ENCODE measurements at regions not wholly inside any gene's neighbourhood (a gene's known extent, or its start where the extent isn't known, plus 50 kb on each side); places are given as distances from the start of the nearest gene placed in this dataset.

GRCh38 chr5:43994352-43994708 is 391.4 kb downstream of the NNT start:
- Histone ChIP-seq H3K9me3 (ENCODE audit: low read depth, low read length) (no peaks in the 10 kb centered on the region), H4K20me1 (ENCODE audit: insufficient read depth, low read length) (no peaks in the 10 kb centered on the region), H3K27me3 (ENCODE audit: insufficient read depth, low read length) (no peaks in the 10 kb centered on the region), H3K4me3 (ENCODE audit: insufficient read depth, low read length) (no peak overlapping the region), H3K79me2 (ENCODE audit: insufficient read depth, low read length) (no peaks in the 10 kb centered on the region), H3K27ac (ENCODE audit: low read depth, low read length) (no peak overlapping the region), H3K36me3 (ENCODE audit: insufficient read depth, low read length) (no peaks in the 10 kb centered on the region), H3K4me2 (ENCODE audit: insufficient read depth, low read length) (no peak overlapping the region), H3K4me1 (ENCODE audit: insufficient read depth, low read length) (no peaks in the 10 kb centered on the region), H2AFZ (ENCODE audit: low read length) (no peak overlapping the region)
- TF ChIP-seq, protein P1, sequence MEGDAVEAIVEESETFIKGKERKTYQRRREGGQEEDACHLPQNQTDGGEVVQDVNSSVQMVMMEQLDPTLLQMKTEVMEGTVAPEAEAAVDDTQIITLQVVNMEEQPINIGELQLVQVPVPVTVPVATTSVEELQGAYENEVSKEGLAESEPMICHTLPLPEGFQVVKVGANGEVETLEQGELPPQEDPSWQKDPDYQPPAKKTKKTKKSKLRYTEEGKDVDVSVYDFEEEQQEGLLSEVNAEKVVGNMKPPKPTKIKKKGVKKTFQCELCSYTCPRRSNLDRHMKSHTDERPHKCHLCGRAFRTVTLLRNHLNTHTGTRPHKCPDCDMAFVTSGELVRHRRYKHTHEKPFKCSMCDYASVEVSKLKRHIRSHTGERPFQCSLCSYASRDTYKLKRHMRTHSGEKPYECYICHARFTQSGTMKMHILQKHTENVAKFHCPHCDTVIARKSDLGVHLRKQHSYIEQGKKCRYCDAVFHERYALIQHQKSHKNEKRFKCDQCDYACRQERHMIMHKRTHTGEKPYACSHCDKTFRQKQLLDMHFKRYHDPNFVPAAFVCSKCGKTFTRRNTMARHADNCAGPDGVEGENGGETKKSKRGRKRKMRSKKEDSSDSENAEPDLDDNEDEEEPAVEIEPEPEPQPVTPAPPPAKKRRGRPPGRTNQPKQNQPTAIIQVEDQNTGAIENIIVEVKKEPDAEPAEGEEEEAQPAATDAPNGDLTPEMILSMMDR (IDR thresholded peaks at IDR 0.05; ENCODE audit: extremely low read depth, low read depth, low read length): no peak
- no peak for DNase-seq (ENCODE audit: insufficient read length, low spot score, missing footprints)

DNA sequence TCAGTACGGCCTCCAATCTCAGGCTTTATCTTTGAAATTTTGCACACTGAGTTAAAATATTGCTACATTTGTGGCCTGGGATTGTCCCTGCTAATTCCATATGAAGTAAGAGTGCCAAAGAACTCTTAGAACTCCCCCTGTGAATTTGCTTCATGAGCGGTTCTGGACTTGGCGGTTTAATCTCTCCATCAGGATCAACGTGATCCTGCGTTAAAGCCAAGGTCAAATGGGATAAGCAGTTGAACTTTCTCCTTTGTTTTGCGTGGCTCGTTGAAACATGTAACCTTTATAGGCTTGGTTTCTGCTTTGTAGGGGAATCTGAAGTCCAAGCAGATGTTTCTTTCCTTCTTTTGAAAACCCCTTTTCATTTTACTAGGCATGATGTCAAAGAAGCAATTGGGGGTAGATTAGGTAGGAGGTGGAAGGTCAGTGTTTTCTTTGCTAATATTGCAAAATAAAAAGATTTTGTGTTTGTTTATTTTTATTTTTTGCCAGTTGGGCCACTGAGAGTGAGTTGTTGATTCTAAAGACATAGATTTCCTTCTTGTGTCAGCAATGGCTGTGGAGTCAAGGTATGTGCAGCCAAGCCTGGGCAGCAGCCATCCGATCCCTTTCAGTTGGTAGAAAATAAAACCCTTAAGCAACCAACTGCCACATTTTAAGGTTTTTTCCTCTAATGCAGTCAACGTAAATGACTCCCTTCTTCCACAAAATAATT is 390.8 kb downstream of the NNT start:
- TF ChIP-seq, protein P1 (IDR thresholded peaks at IDR 0.05; ENCODE audit: extremely low read depth, low read depth, low read length): no peak
- Histone ChIP-seq H3K27me3 (ENCODE audit: insufficient read depth, low read length) (no peaks in the 10 kb centered on the region), H3K36me3 (ENCODE audit: insufficient read depth, low read length) (no peaks in the 10 kb centered on the region)

GRCh38 chr5:43985411-43985810 is 382.4 kb downstream of the NNT start:
- no peak overlapping the region for H3K4me3 ChIP-seq (ENCODE audit: insufficient read depth, low read length)
- no peak overlapping the region for H2AFZ ChIP-seq (ENCODE audit: low read length)
- H3K4me1 ChIP-seq (ENCODE audit: insufficient read depth, low read length): no peaks in the 10 kb centered on the region
- H3K4me2 ChIP-seq (ENCODE audit: insufficient read depth, low read length): no peak overlapping the region
- no peak for DNase-seq (ENCODE audit: insufficient read length, low spot score, missing footprints)
- H3K27me3 ChIP-seq (ENCODE audit: insufficient read depth, low read length): no peaks in the 10 kb centered on the region
- TF ChIP-seq, protein P1 (IDR thresholded peaks at IDR 0.05; ENCODE audit: extremely low read depth, low read depth, low read length): no peak
- H4K20me1 ChIP-seq (ENCODE audit: insufficient read depth, low read length): no peaks in the 10 kb centered on the region
- no peaks in the 10 kb centered on the region for H3K9me3 ChIP-seq (ENCODE audit: low read depth, low read length)
- no peaks in the 10 kb centered on the region for H3K79me2 ChIP-seq (ENCODE audit: insufficient read depth, low read length)
- no peak overlapping the region for H3K27ac ChIP-seq (ENCODE audit: low read depth, low read length)
- no peaks in the 10 kb centered on the region for H3K36me3 ChIP-seq (ENCODE audit: insufficient read depth, low read length)

More for the DNA sequence above, 390.8 kb downstream of the NNT start:
- no peaks in the 10 kb centered on the region for H3K79me2 ChIP-seq (ENCODE audit: insufficient read depth, low read length)
- no peaks in the 10 kb centered on the region for H3K4me1 ChIP-seq (ENCODE audit: insufficient read depth, low read length)
- no peak overlapping the region for H3K4me2 ChIP-seq (ENCODE audit: insufficient read depth, low read length)
- H2AFZ ChIP-seq (ENCODE audit: low read length): no peak overlapping the region
- no peak overlapping the region for H3K27ac ChIP-seq (ENCODE audit: low read depth, low read length)
- DNase-seq (ENCODE audit: insufficient read length, low spot score, missing footprints): no peak
- no peaks in the 10 kb centered on the region for H3K9me3 ChIP-seq (ENCODE audit: low read depth, low read length)
- no peaks in the 10 kb centered on the region for H4K20me1 ChIP-seq (ENCODE audit: insufficient read depth, low read length)
- no peak overlapping the region for H3K4me3 ChIP-seq (ENCODE audit: insufficient read depth, low read length)

GRCh38 chr5:43981556-43981955 is 378.6 kb downstream of the NNT start:
- Histone ChIP-seq H3K27me3 (ENCODE audit: insufficient read depth, low read length) (no peaks in the 10 kb centered on the region), H3K36me3 (ENCODE audit: insufficient read depth, low read length) (no peaks in the 10 kb centered on the region), H3K4me2 (ENCODE audit: insufficient read depth, low read length) (no peak overlapping the region), H4K20me1 (ENCODE audit: insufficient read depth, low read length) (no peaks in the 10 kb centered on the region), H3K4me1 (ENCODE audit: insufficient read depth, low read length) (no peaks in the 10 kb centered on the region), H3K79me2 (ENCODE audit: insufficient read depth, low read length) (no peaks in the 10 kb centered on the region), H3K4me3 (ENCODE audit: insufficient read depth, low read length) (no peak overlapping the region), H2AFZ (ENCODE audit: low read length) (no peak overlapping the region), H3K27ac (ENCODE audit: low read depth, low read length) (no peak overlapping the region), H3K9me3 (ENCODE audit: low read depth, low read length) (no peaks in the 10 kb centered on the region)
- no peak for DNase-seq (ENCODE audit: insufficient read length, low spot score, missing footprints)
- TF ChIP-seq, protein P1 (IDR thresholded peaks at IDR 0.05; ENCODE audit: extremely low read depth, low read depth, low read length): no peak
